CD1c-positive myeloid dendritic cell (primary cell): ENCODE measurements at regions not wholly inside any gene's neighbourhood (a gene's known extent, or its start where the extent isn't known, plus 50 kb on each side); places are given as distances from the start of the nearest gene placed in this dataset.
"Not testable (repeated sequence)": the region's sequence is repeated elsewhere in the genome, so short reads cannot be mapped to it uniquely, and the experiment has no call there.

Experiments
- DNase-seq: peaks from one replicate; pipeline ENCODE4 v3.0.0-alpha.2; 2016; ENCODE audit errors: extremely low spot score

GRCh38 chr3:17901893-17902292, 159.5 kb upstream of the TBC1D5 start:
- no peak for DNase-seq

- peak; percentile 57 for DNase-seq
Measured at GRCh38 chr3:17894434-17895060, 152.1 kb upstream of the TBC1D5 start.

GRCh38 chr3:17891139-17891856, 148.9 kb upstream of the TBC1D5 start:
- no peak for DNase-seq

- DNase-seq: no peak
Measured at GRCh38 chr3:17885986-17886385, 143.6 kb upstream of the TBC1D5 start.

GRCh38 chr3:17882981-17883380, 140.6 kb upstream of the TBC1D5 start:
- DNase-seq: no peak

- DNase-seq: no peak
Measured at GRCh38 chr3:17877299-17877698, 134.9 kb upstream of the TBC1D5 start.

- peak; percentile 53 for DNase-seq
Measured at GRCh38 chr3:17874636-17875035, 132.2 kb upstream of the TBC1D5 start.

- no peak for DNase-seq
Measured at GRCh38 chr3:17872457-17872856, 130.0 kb upstream of the TBC1D5 start.

GRCh38 chr3:17865631-17866030, 123.2 kb upstream of the TBC1D5 start:
- DNase-seq: no peak

GRCh38 chr3:17861476-17861875, 119.0 kb upstream of the TBC1D5 start:
- no peak for DNase-seq

GRCh38 chr3:17860840-17861471, 118.5 kb upstream of the TBC1D5 start:
- not testable (repeated sequence) for DNase-seq

- DNase-seq: no peak
Measured at GRCh38 chr3:17852217-17852616, 109.8 kb upstream of the TBC1D5 start.

- DNase-seq: no peak
Measured at GRCh38 chr3:17850448-17850847, 108.0 kb upstream of the TBC1D5 start.

GRCh38 chr3:17848102-17848501, 105.7 kb upstream of the TBC1D5 start:
- DNase-seq: no peak

GRCh38 chr3:17847156-17847555, 104.7 kb upstream of the TBC1D5 start:
- no peak for DNase-seq

- DNase-seq: no peak
Measured at GRCh38 chr3:17846466-17846865, 104.0 kb upstream of the TBC1D5 start.

GRCh38 chr3:17845026-17845812, 102.8 kb upstream of the TBC1D5 start:
- no peak for DNase-seq

- no peak for DNase-seq
Measured at GRCh38 chr3:17844236-17844635, 101.8 kb upstream of the TBC1D5 start.

- peak; percentile 76 for DNase-seq
Measured at GRCh38 chr3:17841190-17841828, 98.9 kb upstream of the TBC1D5 start.

- no peak for DNase-seq
Measured at GRCh38 chr3:17840651-17841050, 98.2 kb upstream of the TBC1D5 start.

- no peak for DNase-seq
Measured at GRCh38 chr3:17840126-17840525, 97.7 kb upstream of the TBC1D5 start.

GRCh38 chr3:17836919-17837318, 94.5 kb upstream of the TBC1D5 start:
- DNase-seq: no peak
